Calu3 (cell line): ENCODE measurements at regions not wholly inside any gene's neighbourhood (a gene's known extent, or its start where the extent isn't known, plus 50 kb on each side); places are given as distances from the start of the nearest gene placed in this dataset.

Experiments used
- BruUV-seq: library from RNA; stranded (reverse); fragments of 400-500 nt; replicated peaks from 2 replicates; lab custom pipeline; 2021; lab: Mats Ljungman, UMichigan
- CTCF ChIA-PET: fragments of 300-600 bp; sonication (Branson Sonifier 250); formaldehyde crosslinking; loops from one replicate; lab custom pipeline; 2022; ENCODE audit warnings: antibody characterized with exemption; lab: Charles Lee
- DNase-seq: peaks from one replicate; pipeline ENCODE4 v3.0.0; 2022
- H3K27ac Mint-ChIP-seq: one replicate; pipeline ENCODE4 v1.8.0; 2022; ENCODE audit warnings: mixed read lengths; ENCODE audit not compliant: unreplicated experiment
- H3K27me3 Mint-ChIP-seq: one replicate; pipeline ENCODE4 v1.8.0; 2022; ENCODE audit warnings: mixed read lengths; ENCODE audit not compliant: unreplicated experiment
- H3K36me3 Mint-ChIP-seq: one replicate; pipeline ENCODE4 v1.8.0; 2022; ENCODE audit warnings: mild to moderate bottlenecking, moderate library complexity, mixed read lengths; ENCODE audit not compliant: insufficient read depth, unreplicated experiment
- H3K4me1 Mint-ChIP-seq: one replicate; pipeline ENCODE4 v1.8.0; 2022; ENCODE audit warnings: mild to moderate bottlenecking, low read depth, mixed read lengths; ENCODE audit not compliant: unreplicated experiment
- H3K4me3 Mint-ChIP-seq: one replicate; pipeline ENCODE4 v1.8.0; 2022; ENCODE audit warnings: mild to moderate bottlenecking, low read depth, moderate library complexity, mixed read lengths; ENCODE audit not compliant: unreplicated experiment
- H3K9me3 Mint-ChIP-seq: one replicate; pipeline ENCODE4 v1.8.0; 2022; ENCODE audit warnings: low read depth, mixed read lengths; ENCODE audit not compliant: unreplicated experiment
- CTCF ChIP-seq: fragments of 200-600 bp; IDR thresholded peaks from one replicate; pipeline ENCODE4 v1.8.0; 2022; ENCODE audit warnings: antibody characterized with exemption; ENCODE audit not compliant: unreplicated experiment
- intact Hi-C: fragments of 100-400 bp; cut with micrococcal nuclease; formaldehyde crosslinking; loops from one replicate; pipeline ENCODE4 v1.10.0; 2022; ENCODE audit not compliant: unreplicated experiment

- intact Hi-C loops, result no loop called here
- TF ChIP-seq CTCF, result no peak
- Mint-ChIP-seq H3K4me1 (no peaks in the 10 kb centered on the region), H3K27me3 (no peaks in the 10 kb centered on the region), H3K36me3 (no peaks in the 10 kb centered on the region), H3K4me3 (no peak overlapping the region), H3K9me3 (no peaks in the 10 kb centered on the region), H3K27ac (no peak overlapping the region)
- CTCF ChIA-PET, result no interaction called here
- no TSS peak for BruUV-seq
- DNase-seq, result no peak
Observed at GRCh38 chr18:39998317-39998716, 1956.7 kb upstream of the PIK3C3 start.

GRCh38 chr18:39994498-39994897 is 1960.5 kb upstream of the PIK3C3 start:
- no peaks in the 10 kb centered on the region for H3K4me1 Mint-ChIP-seq
- no peaks in the 10 kb centered on the region for H3K27me3 Mint-ChIP-seq
- H3K4me3 Mint-ChIP-seq, result no peak overlapping the region
- BruUV-seq, result no TSS peak
- CTCF ChIA-PET, result no interaction called here
- no peaks in the 10 kb centered on the region for H3K9me3 Mint-ChIP-seq
- no peak overlapping the region for H3K27ac Mint-ChIP-seq
- no peak for TF ChIP-seq CTCF
- DNase-seq, result no peak
- intact Hi-C loops, result no loop called here
- H3K36me3 Mint-ChIP-seq, result no peaks in the 10 kb centered on the region

GRCh38 chr18:39991696-39992265 is 1963.3 kb upstream of the PIK3C3 start:
- CTCF ChIA-PET, result no interaction called here
- no peak overlapping the region for H3K4me3 Mint-ChIP-seq
- no TSS peak for BruUV-seq
- intact Hi-C loops, result no loop called here
- TF ChIP-seq CTCF, result no peak
- no peaks in the 10 kb centered on the region for H3K27me3 Mint-ChIP-seq
- H3K4me1 Mint-ChIP-seq, result no peaks in the 10 kb centered on the region
- H3K9me3 Mint-ChIP-seq, result no peaks in the 10 kb centered on the region
- DNase-seq, result no peak
- no peak overlapping the region for H3K27ac Mint-ChIP-seq
- no peaks in the 10 kb centered on the region for H3K36me3 Mint-ChIP-seq

GRCh38 chr18:39990540-39990939 is 1964.5 kb upstream of the PIK3C3 start:
- no peaks in the 10 kb centered on the region for H3K36me3 Mint-ChIP-seq
- no peak overlapping the region for H3K4me3 Mint-ChIP-seq
- intact Hi-C loops, result no loop called here
- no peak for DNase-seq
- no TSS peak for BruUV-seq
- no peaks in the 10 kb centered on the region for H3K27me3 Mint-ChIP-seq
- no peaks in the 10 kb centered on the region for H3K4me1 Mint-ChIP-seq
- no peak overlapping the region for H3K27ac Mint-ChIP-seq
- no peak for TF ChIP-seq CTCF
- CTCF ChIA-PET, result no interaction called here
- no peaks in the 10 kb centered on the region for H3K9me3 Mint-ChIP-seq
